Activated CD4-positive, alpha-beta T cell treated with anti-CD3 and anti-CD28 coated beads for 4 hours (primary cell): ENCODE measurements at regions not wholly inside any gene's neighbourhood (a gene's known extent, or its start where the extent isn't known, plus 50 kb on each side); places are given as distances from the start of the nearest gene placed in this dataset.
"Not testable (repeated sequence)": the region's sequence is repeated elsewhere in the genome, so short reads cannot be mapped to it uniquely, and the experiment has no call there.

Experiments used
- DNase-seq, 2 donors: peaks; one replicate each; pipeline ENCODE4 v3.0.0-alpha.2; 2020

- no peak for DNase-seq
Observed at GRCh38 chr16:73427164-73427563, 379.2 kb upstream of the ZFHX3 start.

GRCh38 chr16:73426433-73427160 lies 378.7 kb upstream of the ZFHX3 start:
- DNase-seq, result no peak

- no peak for DNase-seq
Observed at GRCh38 chr16:73420676-73421075, 372.7 kb upstream of the ZFHX3 start.

GRCh38 chr16:73420244-73420643 lies 372.3 kb upstream of the ZFHX3 start:
- no peak for DNase-seq

GRCh38 chr16:73418691-73419090 lies 370.8 kb upstream of the ZFHX3 start:
- DNase-seq, result no peak

GRCh38 chr16:73418051-73418450 lies 370.1 kb upstream of the ZFHX3 start:
- no peak for DNase-seq

- no peak for DNase-seq
Observed at GRCh38 chr16:73415286-73415685, 367.4 kb upstream of the ZFHX3 start.

- no peak for DNase-seq
Observed at GRCh38 chr16:73414638-73415037, 366.7 kb upstream of the ZFHX3 start.

- no peak for DNase-seq
Observed at GRCh38 chr16:73413830-73414190, 365.9 kb upstream of the ZFHX3 start.

- DNase-seq, result no peak
Observed at GRCh38 chr16:73413091-73413829, 365.3 kb upstream of the ZFHX3 start.

GRCh38 chr16:73412416-73412815 lies 364.5 kb upstream of the ZFHX3 start:
- no peak for DNase-seq

GRCh38 chr16:73408716-73409115 lies 360.8 kb upstream of the ZFHX3 start:
- no peak for DNase-seq

- DNase-seq, result no peak
Observed at GRCh38 chr16:73408311-73408710, 360.4 kb upstream of the ZFHX3 start.

GRCh38 chr16:73405851-73406250 lies 357.9 kb upstream of the ZFHX3 start:
- no peak for DNase-seq

- DNase-seq, result no peak
Observed at GRCh38 chr16:73404001-73404400, 356.1 kb upstream of the ZFHX3 start.

GRCh38 chr16:73403291-73403690 lies 355.4 kb upstream of the ZFHX3 start:
- DNase-seq, result no peak

- no peak for DNase-seq
Observed at GRCh38 chr16:73400951-73401350, 353.0 kb upstream of the ZFHX3 start.

- no peak for DNase-seq
Observed at GRCh38 chr16:73399997-73400396, 352.1 kb upstream of the ZFHX3 start.

GRCh38 chr16:73399486-73399885 lies 351.6 kb upstream of the ZFHX3 start:
- DNase-seq, result no peak

- DNase-seq, result not testable (repeated sequence)
Observed at GRCh38 chr16:73398604-73399003, 350.7 kb upstream of the ZFHX3 start.

GRCh38 chr16:73396556-73396955 lies 348.6 kb upstream of the ZFHX3 start:
- DNase-seq, result no peak

GRCh38 chr16:73390936-73391335 lies 343.0 kb upstream of the ZFHX3 start:
- DNase-seq, result no peak

- no peak for DNase-seq
Observed at GRCh38 chr16:73390491-73390890, 342.6 kb upstream of the ZFHX3 start.

- no peak for DNase-seq
Observed at GRCh38 chr16:73389085-73389484, 341.2 kb upstream of the ZFHX3 start.

GRCh38 chr16:73387979-73388378 lies 340.1 kb upstream of the ZFHX3 start:
- DNase-seq, result no peak
